ENCODE measurements at regions not wholly inside any gene's neighbourhood (a gene's known extent, or its start where the extent isn't known, plus 50 kb on each side); places are given as distances from the start of the nearest gene placed in this dataset.

- no peak for TF ChIP-seq CTCF (conservative IDR thresholded peaks at IDR 0.05; ENCODE audit: low read length)
- no peak for TF ChIP-seq EZH2phosphoT487 (IDR thresholded peaks at IDR 0.05; ENCODE audit: borderline replicate concordance, low read depth, low read length)
Observed at GRCh38 chr22:44431256-44431655, 66.8 kb downstream of the RTL6 start.

Measured in OCI-LY7 (cell line).